HG02981 (cell line): ENCODE measurements at regions not wholly inside any gene's neighbourhood (a gene's known extent, or its start where the extent isn't known, plus 50 kb on each side); places are given as distances from the start of the nearest gene placed in this dataset.

ENCODE experiments used
- ATAC-seq: cut with Tn5 transposase; IDR thresholded peaks from one replicate; pipeline ENCODE4 v1.9.1; 2021; ENCODE audit warnings: mild to moderate bottlenecking, moderate library complexity; ENCODE audit not compliant: unreplicated experiment

GRCh38 chr1:59138402-59138801 lies 158.5 kb upstream of the FGGY start:
- no peak for ATAC-seq

- no peak for ATAC-seq
Measured at GRCh38 chr1:59139396-59139795, 157.5 kb upstream of the FGGY start.

- no peak for ATAC-seq
Measured at GRCh38 chr1:59141267-59141863, 155.5 kb upstream of the FGGY start.

GRCh38 chr1:59142311-59143132 lies 154.4 kb upstream of the FGGY start:
- no peak for ATAC-seq

- no peak for ATAC-seq
Measured at GRCh38 chr1:59143133-59143487, 153.8 kb upstream of the FGGY start.

- no peak for ATAC-seq
Measured at GRCh38 chr1:59143811-59144210, 153.1 kb upstream of the FGGY start.

- ATAC-seq: no peak
Measured at GRCh38 chr1:59144959-59145358, 151.9 kb upstream of the FGGY start.

GRCh38 chr1:59146056-59146455 lies 150.8 kb upstream of the FGGY start:
- no peak for ATAC-seq

GRCh38 chr1:59146651-59147358 lies 150.1 kb upstream of the FGGY start:
- peak; percentile 52 for ATAC-seq

- no peak for ATAC-seq
Measured at GRCh38 chr1:59149435-59149834, 147.5 kb upstream of the FGGY start.

- ATAC-seq: peak; percentile 63
Measured at GRCh38 chr1:59150577-59151386, 146.1 kb upstream of the FGGY start.

- no peak for ATAC-seq
Measured at GRCh38 chr1:59151387-59151761, 145.5 kb upstream of the FGGY start.

- no peak for ATAC-seq
Measured at GRCh38 chr1:59151860-59152259, 145.0 kb upstream of the FGGY start.

- no peak for ATAC-seq
Measured at GRCh38 chr1:59152511-59152910, 144.4 kb upstream of the FGGY start.

- no peak for ATAC-seq
Measured at GRCh38 chr1:59154401-59154800, 142.5 kb upstream of the FGGY start.

GRCh38 chr1:59155351-59155750 lies 141.5 kb upstream of the FGGY start:
- ATAC-seq: no peak

- no peak for ATAC-seq
Measured at GRCh38 chr1:59156051-59156450, 140.8 kb upstream of the FGGY start.

- no peak for ATAC-seq
Measured at GRCh38 chr1:59156526-59157199, 140.2 kb upstream of the FGGY start.

GRCh38 chr1:59158321-59158720 lies 138.6 kb upstream of the FGGY start:
- no peak for ATAC-seq

- ATAC-seq: no peak
Measured at GRCh38 chr1:59159557-59160203, 137.2 kb upstream of the FGGY start.
